ENCODE measurements at regions not wholly inside any gene's neighbourhood (a gene's known extent, or its start where the extent isn't known, plus 50 kb on each side); places are given as distances from the start of the nearest gene placed in this dataset.
"Not testable (repeated sequence)": the region's sequence is repeated elsewhere in the genome, so short reads cannot be mapped to it uniquely, and the experiment has no call there.

- DNase-seq = no peak
Measured at GRCh38 chr13:63554157-63554556, 2138.5 kb upstream of the PCDH20 start.

- DNase-seq = no peak
Measured at GRCh38 chr13:63551731-63552130, 2136.1 kb upstream of the PCDH20 start.

- no peak for DNase-seq
Measured at GRCh38 chr13:63546524-63546923, 2130.9 kb upstream of the PCDH20 start.

- DNase-seq = no peak
Measured at GRCh38 chr13:63542770-63543169, 2127.1 kb upstream of the PCDH20 start.

- no peak for DNase-seq
Measured at GRCh38 chr13:63541336-63541735, 2125.7 kb upstream of the PCDH20 start.

GRCh38 chr13:63540061-63540460 is 2124.4 kb upstream of the PCDH20 start:
- no peak for DNase-seq

GRCh38 chr13:63517371-63517770 is 2101.7 kb upstream of the PCDH20 start:
- no peak for DNase-seq

GRCh38 chr13:63516124-63516523 is 2100.5 kb upstream of the PCDH20 start:
- DNase-seq = no peak

GRCh38 chr13:63514886-63515285 is 2099.2 kb upstream of the PCDH20 start:
- no peak for DNase-seq

- no peak for DNase-seq
Measured at GRCh38 chr13:63512095-63512494, 2096.4 kb upstream of the PCDH20 start.

GRCh38 chr13:63501702-63502101 is 2086.1 kb upstream of the PCDH20 start:
- no peak for DNase-seq

- DNase-seq = no peak
Measured at GRCh38 chr13:63497601-63498000, 2082.0 kb upstream of the PCDH20 start.

- no peak for DNase-seq
Measured at GRCh38 chr13:63492604-63493003, 2077.0 kb upstream of the PCDH20 start.

- no peak for DNase-seq
Measured at GRCh38 chr13:63490149-63490548, 2074.5 kb upstream of the PCDH20 start.

- no peak for DNase-seq
Measured at GRCh38 chr13:63481334-63481733, 2065.7 kb upstream of the PCDH20 start.

- DNase-seq = no peak
Measured at GRCh38 chr13:63472711-63473110, 2057.1 kb upstream of the PCDH20 start.

- no peak for DNase-seq
Measured at GRCh38 chr13:63463782-63464610, 2048.3 kb upstream of the PCDH20 start.

GRCh38 chr13:63460462-63461090 is 2044.9 kb upstream of the PCDH20 start:
- no peak for DNase-seq

GRCh38 chr13:63457186-63457585 is 2041.5 kb upstream of the PCDH20 start:
- no peak for DNase-seq

GRCh38 chr13:63455938-63456337 is 2040.3 kb upstream of the PCDH20 start:
- DNase-seq = no peak

GRCh38 chr13:63449550-63449949 is 2033.9 kb upstream of the PCDH20 start:
- no peak for DNase-seq

GRCh38 chr13:63448692-63449091 is 2033.0 kb upstream of the PCDH20 start:
- DNase-seq = no peak

GRCh38 chr13:63446329-63446728 is 2030.7 kb upstream of the PCDH20 start:
- no peak for DNase-seq

- not testable (repeated sequence) for DNase-seq
Measured at GRCh38 chr13:63444225-63444624, 2028.6 kb upstream of the PCDH20 start.

GRCh38 chr13:63438951-63439350 is 2023.3 kb upstream of the PCDH20 start:
- no peak for DNase-seq
